ENCODE measurements at regions not wholly inside any gene's neighbourhood (a gene's known extent, or its start where the extent isn't known, plus 50 kb on each side); places are given as distances from the start of the nearest gene placed in this dataset.

DNA sequence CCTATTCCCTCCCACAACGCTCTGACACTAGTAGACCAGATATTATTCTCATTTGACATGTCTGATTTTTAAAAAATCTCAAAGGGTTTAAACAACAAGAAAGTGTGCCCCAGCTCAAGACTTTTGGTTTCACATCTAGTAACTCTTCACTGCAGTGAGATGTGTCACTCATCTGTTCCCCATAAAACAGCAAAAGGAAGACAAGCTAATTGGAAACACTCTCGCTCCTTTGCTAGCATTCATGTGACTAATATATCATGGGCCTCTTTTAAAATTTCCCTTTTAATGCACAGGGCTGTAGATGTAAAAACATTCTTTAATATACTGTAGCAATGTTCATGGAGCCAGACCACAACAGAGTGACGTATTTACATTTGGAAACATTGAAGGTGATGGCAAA, 372.6 kb downstream of the ZNF608 start:
- intact Hi-C loops (cut with DNase I), result no loop called here
- no peak for TF ChIP-seq POLR2A (IDR thresholded peaks at IDR 0.05)
- no peak for TF ChIP-seq CTCF (IDR thresholded peaks at IDR 0.05)
- no peak overlapping the region for H3K27ac ChIP-seq
- H3K9me3 ChIP-seq, result peaks cover 0 to 11% (median 0%) of the 10 kb centered on the region in 12 donors
- H3K4me1 ChIP-seq, result peaks cover 0 to 19% (median 11%) of the 10 kb centered on the region in 12 donors
- ATAC-seq, result no peak
- H3K27me3 ChIP-seq, result no peaks in the 10 kb centered on the region
- 96 to 100% (median 97%) methylated on average over 3 of the region's 3 CpGs for WGBS, 4 donors
- H3K4me3 ChIP-seq, result no peak overlapping the region
- H3K36me3 ChIP-seq, result no peaks in the 10 kb centered on the region
- no peak for DNase-seq

- Histone ChIP-seq H3K9me3 (peaks cover 0 to 11% (median 0%) of the 10 kb centered on the region in 12 donors), H3K4me1 (peaks cover 0 to 19% (median 11%) of the 10 kb centered on the region in 12 donors), H3K36me3 (no peaks in the 10 kb centered on the region), H3K27ac (no peak overlapping the region), H3K4me3 (no peak overlapping the region), H3K27me3 (no peaks in the 10 kb centered on the region)
- TF ChIP-seq POLR2A (IDR thresholded peaks at IDR 0.05) (no peak), CTCF (IDR thresholded peaks at IDR 0.05) (no peak)
- 74 to 88% (median 79%) methylated on average over 4 of the region's 4 CpGs for WGBS, 4 donors
- intact Hi-C loops (cut with DNase I), result no loop called here
- ATAC-seq, result no peak
- DNase-seq, result no peak
Measured at GRCh38 chr5:124372457-124372856, 374.0 kb downstream of the ZNF608 start.

DNA sequence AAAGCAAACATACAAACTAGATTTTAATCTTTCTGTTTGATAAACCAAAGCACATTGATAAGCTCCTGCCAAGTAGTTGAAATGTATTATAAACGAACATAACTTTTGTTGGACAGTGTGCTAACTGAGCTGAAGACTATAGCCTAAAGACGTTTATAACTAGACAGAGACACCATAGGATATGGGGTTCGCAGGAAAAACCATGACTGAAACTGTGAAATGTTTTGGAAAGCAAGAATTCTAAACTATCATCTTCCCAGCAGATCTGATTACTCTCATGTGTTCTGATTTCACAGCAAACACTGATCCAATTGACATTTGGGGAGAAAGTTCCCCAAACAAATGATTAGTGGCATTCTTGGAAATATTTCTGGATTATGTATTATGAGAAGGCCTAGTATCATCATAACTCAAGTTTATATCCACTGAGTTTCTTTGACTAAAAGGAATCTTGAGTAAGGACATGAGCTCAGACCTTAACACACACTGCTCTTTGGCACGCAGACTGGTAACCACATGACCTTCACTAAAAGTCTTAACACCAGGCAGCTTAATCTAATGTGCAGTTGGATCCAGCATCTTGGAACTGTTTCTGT, 375.2 kb downstream of the ZNF608 start:
- no peak for TF ChIP-seq POLR2A (IDR thresholded peaks at IDR 0.05)
- no peak for TF ChIP-seq CTCF (IDR thresholded peaks at IDR 0.05)
- H3K4me1 ChIP-seq, result peaks cover 0 to 15% (median 9%) of the 10 kb centered on the region in 12 donors
- peak in 1 of 5 donors; percentile 55 for DNase-seq
- peaks cover 0 to 11% (median 0%) of the 10 kb centered on the region in 12 donors for H3K9me3 ChIP-seq
- peak in 3 of 4 donors; percentile 42 to 59 (median 59) for ATAC-seq
- H3K4me3 ChIP-seq, result no peak overlapping the region
- intact Hi-C loops (cut with DNase I), result no loop called here
- H3K27me3 ChIP-seq, result no peaks in the 10 kb centered on the region
- peak overlapping the region in 2 of 12 donors; percentile 2 to 20 for H3K27ac ChIP-seq
- H3K36me3 ChIP-seq, result no peaks in the 10 kb centered on the region
- 68 to 75% (median 71%) methylated on average over 4 of the region's 4 CpGs for WGBS, 4 donors

- intact Hi-C loops (cut with DNase I), result no loop called here
- Histone ChIP-seq H3K27me3 (no peaks in the 10 kb centered on the region), H3K9me3 (peaks cover 0 to 7% (median 0%) of the 10 kb centered on the region in 12 donors), H3K4me3 (no peak overlapping the region), H3K4me1 (peaks cover 0 to 15% (median 7%) of the 10 kb centered on the region in 12 donors), H3K27ac (no peak overlapping the region), H3K36me3 (no peaks in the 10 kb centered on the region)
- DNase-seq (no peak), ATAC-seq (no peak)
- TF ChIP-seq POLR2A (IDR thresholded peaks at IDR 0.05) (no peak), CTCF (IDR thresholded peaks at IDR 0.05) (no peak)
Measured at GRCh38 chr5:124370601-124371000, 375.8 kb downstream of the ZNF608 start.
